ENCODE measurements at regions not wholly inside any gene's neighbourhood (a gene's known extent, or its start where the extent isn't known, plus 50 kb on each side); places are given as distances from the start of the nearest gene placed in this dataset.

DNA sequence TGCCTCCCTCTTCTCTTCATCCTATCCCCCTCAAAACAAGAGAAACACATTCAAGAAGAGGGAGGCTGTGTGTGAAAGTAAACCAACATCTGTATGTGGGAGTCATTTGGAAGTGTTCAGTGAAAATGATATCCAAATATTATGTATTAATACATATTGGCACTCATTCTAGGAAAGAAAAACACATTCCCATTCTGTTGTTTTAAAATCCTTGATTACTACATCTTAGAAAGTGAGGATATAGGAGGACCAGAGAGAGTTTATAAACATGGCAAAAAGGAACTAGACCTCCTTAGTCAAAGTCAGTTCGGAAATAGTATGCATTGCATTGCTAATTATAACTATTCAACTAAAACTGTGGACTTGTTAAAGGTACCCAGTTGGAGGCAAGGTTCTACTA is 786.6 kb downstream of the ADGRL2 start:
- TF ChIP-seq GATA3 (IDR thresholded peaks at IDR 0.05; ENCODE audit: low read depth, low read length) (no peak), GATA2 (IDR thresholded peaks at IDR 0.05; ENCODE audit: low read depth, low read length) (no peak)
